ENCODE measurements at regions not wholly inside any gene's neighbourhood (a gene's known extent, or its start where the extent isn't known, plus 50 kb on each side); places are given as distances from the start of the nearest gene placed in this dataset.

- TF ChIP-seq CTCF (IDR thresholded peaks at IDR 0.05): no peak
- no peak for TF ChIP-seq ZFX (IDR thresholded peaks at IDR 0.05; ENCODE audit: borderline replicate concordance)
These were observed 60.6 kb upstream of the PRDM11 start for GRCh38 chr11:45085646-45086501.

Measured in 22Rv1 (cell line).